IMR-90 (cell line): ENCODE measurements at regions not wholly inside any gene's neighbourhood (a gene's known extent, or its start where the extent isn't known, plus 50 kb on each side); places are given as distances from the start of the nearest gene placed in this dataset.

Experiments used
- ATAC-seq: fragments of 200-7000 bp; cut with Tn5 transposase; 2 replicates; pipeline ENCODE4 v1.9.1; 2020; ENCODE audit warnings: low read depth, mild to moderate bottlenecking, moderate library complexity
- BruUV-seq: library from RNA; stranded (reverse); fragments of 400-500 nt; replicated peaks from 2 replicates; lab custom pipeline; 2021; lab: Mats Ljungman, UMichigan
- CTCF ChIA-PET: fragments of 300-600 bp; formaldehyde crosslinking; extraction: SDS; loops from one replicate; lab custom pipeline; 2021; ENCODE audit warnings: antibody characterized with exemption; lab: Yijun Ruan, JAX
- POLR2A ChIA-PET: fragments of 300-600 bp; sonication (Branson Sonifier 250); formaldehyde crosslinking; loops from one replicate; lab custom pipeline; 2022; ENCODE audit warnings: antibody characterized with exemption; ENCODE audit not compliant: unreplicated experiment; lab: Charles Lee
- DNase-seq: peaks from one replicate; pipeline ENCODE4 v3.0.0; 2013
- H2AFZ ChIP-seq: replicated peaks from 2 replicates; pipeline ENCODE3; 2013; ENCODE audit warnings: low read length, mild to moderate bottlenecking; ENCODE audit not compliant: poor library complexity
- H2AK5ac ChIP-seq: 2 replicates; pipeline ENCODE4 v1.6.1; 2013; ENCODE audit warnings: low read depth, low read length, inconsistent platforms
- H2AK9ac ChIP-seq: replicated peaks from 2 replicates; pipeline ENCODE3; 2013; ENCODE audit warnings: mild to moderate bottlenecking, low read depth, low read length, moderate library complexity; ENCODE audit not compliant: poor library complexity
- H2BK120ac ChIP-seq: 2 replicates; pipeline ENCODE4 v1.6.1; 2013; ENCODE audit warnings: low read depth, low read length, inconsistent platforms
- H2BK15ac ChIP-seq: 3 replicates; pipeline ENCODE4 v1.6.1; 2013; ENCODE audit warnings: low read depth, low read length, inconsistent platforms
- H2BK20ac ChIP-seq: 2 replicates; pipeline ENCODE4 v1.6.1; 2013; ENCODE audit warnings: low read depth, mild to moderate bottlenecking, inconsistent platforms, low read length, moderate library complexity
- H2BK5ac ChIP-seq: 2 replicates; pipeline ENCODE4 v1.6.1; 2013; ENCODE audit warnings: mild to moderate bottlenecking, low read depth, low read length, inconsistent platforms; ENCODE audit not compliant: poor library complexity, severe bottlenecking
- H3K14ac ChIP-seq: replicated peaks from 2 replicates; pipeline ENCODE4 v1.6.1; 2013; ENCODE audit warnings: low read depth, low read length, inconsistent platforms
- H3K18ac ChIP-seq: 2 replicates; pipeline ENCODE4 v1.6.1; 2013; ENCODE audit warnings: low read depth, low read length, control low read depth
- H3K23ac ChIP-seq: 2 replicates; pipeline ENCODE4 v1.6.1; 2013; ENCODE audit warnings: low read depth, low read length, inconsistent platforms
- H3K27ac ChIP-seq: 2 replicates; pipeline ENCODE4 v1.5.1; 2013; ENCODE audit warnings: mild to moderate bottlenecking, control low read depth, low read length; ENCODE audit not compliant: insufficient read depth
- H3K27me3 ChIP-seq: 2 replicates; pipeline ENCODE4 v1.6.1; 2013; ENCODE audit warnings: low read length; ENCODE audit not compliant: control insufficient read depth, insufficient read depth
- H3K36me3 ChIP-seq: 2 replicates; pipeline ENCODE4 v1.6.1; 2013; ENCODE audit warnings: low read length, mixed read lengths; ENCODE audit not compliant: control insufficient read depth, insufficient read depth
- H3K4ac ChIP-seq: 2 replicates; pipeline ENCODE4 v1.6.1; 2013; ENCODE audit warnings: low read depth, low read length, inconsistent platforms
- H3K4me1 ChIP-seq: 2 replicates; pipeline ENCODE4 v1.6.1; 2013; ENCODE audit warnings: low read length, mixed read lengths; ENCODE audit not compliant: control insufficient read depth, insufficient read depth
- H3K4me2 ChIP-seq: 2 replicates; pipeline ENCODE4 v1.6.1; 2013; ENCODE audit warnings: low read depth, mild to moderate bottlenecking, control low read depth, low read length, moderate library complexity
- H3K4me3 ChIP-seq: 2 replicates; pipeline ENCODE4 v1.5.1; 2013; ENCODE audit warnings: low read depth, mild to moderate bottlenecking, control low read depth, low read length, moderate library complexity; ENCODE audit not compliant: insufficient read depth
- H3K56ac ChIP-seq: 2 replicates; pipeline ENCODE4 v1.6.1; 2013; ENCODE audit warnings: low read length, inconsistent platforms; ENCODE audit not compliant: insufficient read depth; ENCODE audit errors: extremely low read depth
- H3K79me1 ChIP-seq, 2 experiments: 2 replicates each; pipeline ENCODE4 v1.6.1; 2013; ENCODE audit warnings: low read length in 2 of 2, inconsistent platforms in 1 of 2, low read depth in 1 of 2
- H3K9ac ChIP-seq: 2 replicates; pipeline ENCODE4 v1.6.1; 2013; ENCODE audit warnings: low read depth, low read length, control low read depth
- H3K9me1 ChIP-seq: 2 replicates; pipeline ENCODE4 v1.6.1; 2013; ENCODE audit warnings: low read length, inconsistent platforms; ENCODE audit not compliant: insufficient read depth
- H3K9me3 ChIP-seq: 2 replicates; pipeline ENCODE4 v1.6.1; 2013; ENCODE audit warnings: low read length; ENCODE audit not compliant: control insufficient read depth, insufficient read depth
- H4K20me1 ChIP-seq: 2 replicates; pipeline ENCODE4 v1.6.1; 2013; ENCODE audit warnings: low read length, inconsistent platforms; ENCODE audit not compliant: insufficient read depth
- H4K5ac ChIP-seq: 2 replicates; pipeline ENCODE4 v1.6.1; 2013; ENCODE audit warnings: mild to moderate bottlenecking, low read depth, low read length, control low read depth
- H4K8ac ChIP-seq, 2 experiments: 2 replicates each; pipeline ENCODE4 v1.6.1; 2013; ENCODE audit warnings: low read depth in 2 of 2, low read length in 2 of 2, control low read depth in 1 of 2, inconsistent platforms in 1 of 2
- H4K91ac ChIP-seq: 2 replicates; pipeline ENCODE4 v1.6.1; 2013; ENCODE audit warnings: low read depth, low read length, inconsistent platforms; ENCODE audit not compliant: insufficient read depth
- BHLHE40 ChIP-seq: fragments of 150-350 bp; IDR thresholded peaks from 2 replicates; pipeline ENCODE4 v1.6.1; 2016; ENCODE audit warnings: mild to moderate bottlenecking, low read depth, low read length
- CEBPB ChIP-seq: IDR thresholded peaks from 2 replicates; pipeline ENCODE4 v1.6.1; 2012; ENCODE audit warnings: low read depth, low read length, improper control_type of control experiment
- CHD1 ChIP-seq: IDR thresholded peaks from 2 replicates; pipeline ENCODE4 v1.6.1; 2012; ENCODE audit warnings: low read depth, low read length, improper control_type of control experiment
- FOS ChIP-seq: fragments of 150-350 bp; IDR thresholded peaks from 2 replicates; pipeline ENCODE4 v1.6.1; 2016; ENCODE audit warnings: low read depth, low read length
- MAFK ChIP-seq: IDR thresholded peaks from 2 replicates; pipeline ENCODE4 v1.6.1; 2012; ENCODE audit warnings: low read depth, low read length, improper control_type of control experiment
- MAZ ChIP-seq: IDR thresholded peaks from 2 replicates; pipeline ENCODE4 v1.6.1; 2012; ENCODE audit warnings: low read depth, mild to moderate bottlenecking, low read length, improper control_type of control experiment, moderate library complexity, borderline replicate concordance
- MXI1 ChIP-seq: IDR thresholded peaks from 2 replicates; pipeline ENCODE4 v1.6.1; 2012; ENCODE audit warnings: low read depth, mild to moderate bottlenecking, low read length, moderate library complexity, borderline replicate concordance
- NFE2L2 ChIP-seq: fragments of 150-350 bp; IDR thresholded peaks from 2 replicates; pipeline ENCODE4 v1.6.1; 2016; ENCODE audit warnings: low read depth, mild to moderate bottlenecking, low read length
- POLR2A ChIP-seq: IDR thresholded peaks from 2 replicates; pipeline ENCODE4 v1.6.1; 2012; ENCODE audit warnings: mild to moderate bottlenecking, low read depth, low read length
- RAD21 ChIP-seq: IDR thresholded peaks from 2 replicates; pipeline ENCODE4 v1.6.1; 2012; ENCODE audit warnings: low read length, improper control_type of control experiment
- RCOR1 ChIP-seq: IDR thresholded peaks from 2 replicates; pipeline ENCODE4 v1.6.1; 2012; ENCODE audit warnings: mild to moderate bottlenecking, low read length, improper control_type of control experiment; ENCODE audit not compliant: insufficient replicate concordance
- RFX5 ChIP-seq: IDR thresholded peaks from 2 replicates; pipeline ENCODE4 v1.8.0; 2012; ENCODE audit warnings: low read depth, mild to moderate bottlenecking, low read length, moderate library complexity
- SMC3 ChIP-seq: fragments of 150-350 bp; IDR thresholded peaks from 2 replicates; pipeline ENCODE4 v1.6.1; 2016; ENCODE audit warnings: low read depth, mild to moderate bottlenecking, antibody characterized with exemption, low read length, moderate library complexity
- WGBS, 2 experiments: methylation state at CpG; one replicate each; pipeline versions ENCODE4 v1.1.5 to v1.1.7; 2013; ENCODE audit warnings: missing lambda C conversion rate in 2 of 2; ENCODE audit not compliant: insufficient read length in 1 of 2; ENCODE audit errors: extremely low coverage in 2 of 2; 5-methylcytosine and 5-hydroxymethylcytosine counted together
- dilution Hi-C: fragments of 300-500 bp; cut with HindIII; formaldehyde crosslinking; loops from one replicate; pipeline ENCODE4 v1.14.3; 2018; ENCODE audit warnings: low sequenced_read_pairs; ENCODE audit not compliant: unreplicated experiment
- in situ Hi-C: fragments of 300-500 bp; cut with MboI; formaldehyde crosslinking; loops from 3 replicates; pipeline ENCODE4 v1.14.3; 2019; ENCODE audit warnings: low sequenced_read_pairs, inconsistent platforms, mixed read lengths
- intact Hi-C: fragments of 100-400 bp; cut with micrococcal nuclease; formaldehyde crosslinking; loops from 2 replicates; pipeline ENCODE4 v1.10.0; 2022
- TF ChIP-seq, protein P1 (sequence below): fragments of 150-350 bp; IDR thresholded peaks from 2 replicates; pipeline ENCODE4 v1.6.1; 2016; ENCODE audit warnings: low read depth, mild to moderate bottlenecking, low read length, moderate library complexity, borderline replicate concordance
- TF ChIP-seq, protein P2 (sequence below): fragments of 150-350 bp; IDR thresholded peaks from 2 replicates; pipeline ENCODE4 v1.6.1; 2017; ENCODE audit warnings: mild to moderate bottlenecking, antibody characterized with exemption, low read length, low read depth
- TF ChIP-seq, protein P3 (sequence below): conservative IDR thresholded peaks from 2 replicates; pipeline ENCODE4 v1.5.1; 2012; ENCODE audit warnings: mild to moderate bottlenecking, low read depth, low read length, improper control_type of control experiment

DNA sequence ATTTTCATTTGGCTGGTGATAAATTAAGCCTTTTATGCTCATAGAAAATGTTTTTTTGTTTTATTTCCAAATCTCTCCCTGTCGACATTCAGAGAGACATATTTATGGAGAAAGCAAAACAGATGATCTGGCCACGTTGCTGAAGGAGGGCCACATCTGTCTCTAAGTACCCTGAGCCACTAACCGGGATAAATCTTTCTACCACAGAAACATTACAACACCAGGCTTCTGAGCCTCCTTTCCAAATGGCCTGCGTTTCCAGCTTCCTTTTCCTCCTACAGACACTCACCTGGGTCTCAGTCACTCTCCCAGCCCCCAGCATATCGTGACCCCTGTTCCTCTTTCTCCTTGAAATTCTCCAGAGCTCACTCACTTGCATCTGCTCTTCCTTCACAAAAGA lies 161.0 kb downstream of the ARRDC4 start:
- Histone ChIP-seq H3K9me1 (no peaks in the 10 kb centered on the region), H2BK120ac (no peak overlapping the region), H3K27me3 (no peaks in the 10 kb centered on the region), H2AFZ (no peak overlapping the region), H2BK15ac (no peak overlapping the region), H4K8ac (no peak overlapping the region), H2AK9ac (no peak overlapping the region), H3K56ac (no peak overlapping the region), H2BK20ac (no peak overlapping the region), H3K9me3 (peaks cover 22% of the 10 kb centered on the region), H3K36me3 (no peaks in the 10 kb centered on the region), H3K18ac (no peak overlapping the region), H3K4me1 (no peaks in the 10 kb centered on the region), H3K27ac (no peak overlapping the region), H3K9ac (no peak overlapping the region), H2AK5ac (no peak overlapping the region), H4K91ac (no peak overlapping the region), H4K20me1 (no peaks in the 10 kb centered on the region), H3K23ac (no peak overlapping the region), H3K4me2 (no peak overlapping the region), H3K79me1 (no peaks in the 10 kb centered on the region), H3K14ac (no peak overlapping the region), H3K4ac (no peak overlapping the region), H4K5ac (no peak overlapping the region), H3K4me3 (no peak overlapping the region), H2BK5ac (no peak overlapping the region)
- in situ Hi-C loops: no loop called here
- no peak for DNase-seq
- BruUV-seq: no TSS peak
- ChIA-PET CTCF (no interaction called here), POLR2A (no interaction called here)
- 11% methylated on average over 3 of the region's 5 CpGs; no CpG with 5 or more reads in 1 of the 2 experiments for WGBS, 2 experiments
- dilution Hi-C loops: no loop called here
- TF ChIP-seq SMC3 (no peak), RFX5 (no peak), MAZ (no peak), CEBPB (no peak), MAFK (no peak), CHD1 (no peak), BHLHE40 (no peak), RCOR1 (no peak), POLR2A (no peak), MXI1 (no peak), FOS (no peak), NFE2L2 (no peak), RAD21 (no peak)
- TF ChIP-seq, protein P1, sequence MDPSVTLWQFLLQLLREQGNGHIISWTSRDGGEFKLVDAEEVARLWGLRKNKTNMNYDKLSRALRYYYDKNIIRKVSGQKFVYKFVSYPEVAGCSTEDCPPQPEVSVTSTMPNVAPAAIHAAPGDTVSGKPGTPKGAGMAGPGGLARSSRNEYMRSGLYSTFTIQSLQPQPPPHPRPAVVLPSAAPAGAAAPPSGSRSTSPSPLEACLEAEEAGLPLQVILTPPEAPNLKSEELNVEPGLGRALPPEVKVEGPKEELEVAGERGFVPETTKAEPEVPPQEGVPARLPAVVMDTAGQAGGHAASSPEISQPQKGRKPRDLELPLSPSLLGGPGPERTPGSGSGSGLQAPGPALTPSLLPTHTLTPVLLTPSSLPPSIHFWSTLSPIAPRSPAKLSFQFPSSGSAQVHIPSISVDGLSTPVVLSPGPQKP: no peak
- TF ChIP-seq, protein P2, sequence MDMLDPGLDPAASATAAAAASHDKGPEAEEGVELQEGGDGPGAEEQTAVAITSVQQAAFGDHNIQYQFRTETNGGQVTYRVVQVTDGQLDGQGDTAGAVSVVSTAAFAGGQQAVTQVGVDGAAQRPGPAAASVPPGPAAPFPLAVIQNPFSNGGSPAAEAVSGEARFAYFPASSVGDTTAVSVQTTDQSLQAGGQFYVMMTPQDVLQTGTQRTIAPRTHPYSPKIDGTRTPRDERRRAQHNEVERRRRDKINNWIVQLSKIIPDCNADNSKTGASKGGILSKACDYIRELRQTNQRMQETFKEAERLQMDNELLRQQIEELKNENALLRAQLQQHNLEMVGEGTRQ: no peak
- TF ChIP-seq, protein P3, sequence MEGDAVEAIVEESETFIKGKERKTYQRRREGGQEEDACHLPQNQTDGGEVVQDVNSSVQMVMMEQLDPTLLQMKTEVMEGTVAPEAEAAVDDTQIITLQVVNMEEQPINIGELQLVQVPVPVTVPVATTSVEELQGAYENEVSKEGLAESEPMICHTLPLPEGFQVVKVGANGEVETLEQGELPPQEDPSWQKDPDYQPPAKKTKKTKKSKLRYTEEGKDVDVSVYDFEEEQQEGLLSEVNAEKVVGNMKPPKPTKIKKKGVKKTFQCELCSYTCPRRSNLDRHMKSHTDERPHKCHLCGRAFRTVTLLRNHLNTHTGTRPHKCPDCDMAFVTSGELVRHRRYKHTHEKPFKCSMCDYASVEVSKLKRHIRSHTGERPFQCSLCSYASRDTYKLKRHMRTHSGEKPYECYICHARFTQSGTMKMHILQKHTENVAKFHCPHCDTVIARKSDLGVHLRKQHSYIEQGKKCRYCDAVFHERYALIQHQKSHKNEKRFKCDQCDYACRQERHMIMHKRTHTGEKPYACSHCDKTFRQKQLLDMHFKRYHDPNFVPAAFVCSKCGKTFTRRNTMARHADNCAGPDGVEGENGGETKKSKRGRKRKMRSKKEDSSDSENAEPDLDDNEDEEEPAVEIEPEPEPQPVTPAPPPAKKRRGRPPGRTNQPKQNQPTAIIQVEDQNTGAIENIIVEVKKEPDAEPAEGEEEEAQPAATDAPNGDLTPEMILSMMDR: no peak
- no peak for ATAC-seq
- intact Hi-C loops: no loop called here
